ENCODE measurements at regions not wholly inside any gene's neighbourhood (a gene's known extent, or its start where the extent isn't known, plus 50 kb on each side); places are given as distances from the start of the nearest gene placed in this dataset.

DNA sequence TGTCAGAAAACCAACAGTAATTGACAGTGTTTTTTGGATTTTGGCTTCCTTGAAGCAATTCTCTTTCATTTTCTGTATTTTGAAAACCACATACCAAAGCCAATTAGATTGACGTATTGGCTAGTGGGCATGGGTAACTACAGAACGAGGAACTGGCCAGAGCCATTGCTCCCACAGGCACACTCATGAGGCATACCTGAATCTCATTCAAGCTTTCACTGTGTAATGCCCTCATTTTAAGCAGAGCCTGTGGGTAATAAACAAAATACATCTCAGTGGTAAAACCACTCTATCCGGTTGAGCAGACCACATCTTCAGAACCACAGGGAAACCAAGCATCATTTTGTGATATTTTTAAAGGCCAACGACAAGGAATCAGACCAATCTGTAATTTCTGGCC, 394.1 kb downstream of the ZNF608 start:
- no peak for DNase-seq

DNA sequence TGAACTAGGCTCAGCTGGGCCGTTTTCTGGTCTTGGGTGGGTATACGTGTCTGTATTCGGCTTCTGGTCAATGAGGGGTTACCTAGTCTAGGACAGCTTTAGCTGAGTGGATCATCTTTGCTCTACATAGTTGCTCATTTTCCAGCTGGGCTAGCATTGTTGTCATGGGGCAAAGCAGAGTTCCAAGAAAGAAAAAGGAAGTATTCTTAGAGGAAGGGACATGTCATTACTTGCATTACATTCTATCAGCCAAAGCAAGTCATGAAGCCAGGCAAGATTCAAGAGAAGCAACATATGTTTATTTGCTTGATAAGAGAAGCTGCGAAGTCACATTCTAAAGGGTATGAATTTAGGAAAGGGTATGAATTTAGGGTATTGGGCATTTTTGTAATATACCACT, 396.5 kb downstream of the ZNF608 start:
- DNase-seq, result no peak

DNA sequence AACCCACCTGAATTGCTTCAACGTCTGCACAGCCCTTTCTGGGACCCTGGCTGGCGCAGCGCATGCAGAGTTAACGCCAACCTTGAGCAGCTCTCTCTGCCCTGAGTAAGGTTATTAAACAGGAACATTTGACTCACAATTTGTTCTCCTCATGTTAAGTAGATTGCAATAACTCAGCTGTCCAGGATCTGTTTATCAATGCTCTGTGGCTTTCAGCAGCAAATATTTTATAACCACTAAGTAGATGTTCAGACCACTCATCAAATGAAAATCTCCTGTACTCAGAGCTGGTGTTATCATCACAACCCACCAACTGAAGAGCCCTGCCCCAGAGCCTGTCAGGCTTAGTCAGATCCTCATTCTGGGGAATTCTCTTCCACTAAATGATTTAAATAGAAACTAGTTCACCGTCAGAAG, 403.0 kb downstream of the ZNF608 start:
- DNase-seq, result no peak

DNA sequence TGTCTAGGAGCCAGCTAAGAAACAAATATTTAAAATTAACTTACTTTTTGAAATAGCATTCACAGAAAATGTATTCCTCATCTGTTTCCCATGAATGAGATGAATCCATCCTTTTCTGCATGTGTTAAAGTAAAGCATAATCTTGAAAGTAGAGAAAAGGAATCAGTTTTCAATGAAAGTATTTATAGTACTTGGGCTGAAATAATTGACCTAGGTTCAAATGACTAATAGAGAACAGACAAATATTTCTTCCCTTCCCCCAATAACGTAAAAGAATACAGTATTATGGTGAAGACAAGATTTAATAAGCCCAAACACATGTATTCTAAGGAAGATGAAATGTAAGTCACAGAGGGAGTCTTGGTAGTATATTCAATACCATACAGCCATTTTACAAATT, 403.5 kb downstream of the ZNF608 start:
- no peak for DNase-seq

DNA sequence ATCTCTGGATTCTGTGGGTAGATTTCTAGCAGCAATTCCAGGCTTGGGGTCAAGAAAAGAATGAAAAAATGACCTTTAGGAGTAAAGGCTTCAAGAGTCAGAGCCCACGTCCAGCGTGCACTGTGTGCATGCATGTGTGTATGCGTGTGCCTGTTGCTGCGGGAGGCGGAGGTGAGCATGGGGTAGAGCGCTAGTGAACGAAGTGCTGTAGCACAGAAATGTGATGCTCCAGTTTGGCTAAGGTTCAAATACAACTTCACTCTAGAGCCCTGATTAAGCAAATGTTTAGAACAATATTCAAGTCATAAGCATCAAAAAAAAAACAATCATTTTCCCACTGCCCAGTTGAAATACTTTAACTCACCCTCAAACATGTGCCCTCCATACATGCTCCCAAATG, 403.9 kb downstream of the ZNF608 start:
- DNase-seq, result no peak

DNA sequence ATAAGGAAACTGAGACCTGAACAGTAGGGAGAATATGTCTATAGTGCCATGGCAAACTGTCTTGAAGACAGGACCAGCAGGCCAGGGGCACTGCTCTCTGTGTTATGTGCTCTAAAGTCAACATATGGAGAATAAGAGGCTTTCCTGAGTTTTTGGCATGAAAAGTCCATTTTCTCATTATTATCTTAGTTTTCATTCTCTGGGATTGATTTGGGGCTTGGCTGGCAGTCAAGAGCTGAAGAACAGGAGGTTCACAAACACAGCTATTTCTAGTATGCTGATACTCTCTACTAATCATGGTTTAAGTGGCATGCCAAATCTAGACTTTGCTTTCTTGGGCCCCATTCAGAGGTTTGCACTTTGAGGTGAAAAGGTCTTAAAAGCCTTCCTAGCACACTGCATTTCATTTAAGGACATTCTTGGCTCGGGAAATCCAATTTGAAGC, 404.4 kb downstream of the ZNF608 start:
- peak; percentile 44 for DNase-seq

DNA sequence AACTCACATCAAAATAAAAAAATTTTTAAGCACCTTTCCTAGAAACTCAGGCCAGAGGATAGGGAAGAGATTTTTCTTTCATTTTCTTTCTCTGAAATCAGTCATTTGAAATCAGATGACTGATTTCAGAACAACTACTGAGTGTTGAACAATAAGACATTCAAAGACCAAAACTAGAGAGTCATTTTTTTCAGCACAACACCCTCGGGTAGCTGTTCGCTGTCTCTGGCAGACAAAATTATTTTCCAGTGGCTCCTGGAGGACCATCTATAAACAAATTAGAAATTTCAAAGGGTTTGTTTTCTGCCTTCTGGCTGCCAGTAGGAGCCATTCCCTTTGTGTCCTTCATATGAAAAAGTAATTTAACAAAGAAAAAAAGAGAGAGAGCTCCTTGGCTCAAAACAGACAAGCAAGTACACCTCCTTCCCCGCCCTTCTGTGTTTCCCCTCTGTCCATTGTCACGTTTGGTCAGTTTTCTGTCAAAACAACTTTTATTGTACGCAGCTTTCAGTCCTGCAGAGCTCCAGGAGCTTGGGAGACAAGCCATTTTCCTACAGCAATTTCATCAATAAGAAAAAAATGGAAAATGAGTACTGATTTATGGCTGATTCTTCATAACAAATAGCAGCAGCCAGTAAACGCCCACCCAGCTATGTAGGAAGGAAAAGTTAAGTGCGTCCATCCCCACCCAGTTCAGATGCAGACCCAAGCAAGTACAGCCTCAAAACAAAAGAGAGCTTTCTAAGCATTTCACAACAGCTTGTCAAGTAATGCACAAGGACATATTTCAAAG, 405.2 kb downstream of the ZNF608 start:
- no peak for DNase-seq

DNA sequence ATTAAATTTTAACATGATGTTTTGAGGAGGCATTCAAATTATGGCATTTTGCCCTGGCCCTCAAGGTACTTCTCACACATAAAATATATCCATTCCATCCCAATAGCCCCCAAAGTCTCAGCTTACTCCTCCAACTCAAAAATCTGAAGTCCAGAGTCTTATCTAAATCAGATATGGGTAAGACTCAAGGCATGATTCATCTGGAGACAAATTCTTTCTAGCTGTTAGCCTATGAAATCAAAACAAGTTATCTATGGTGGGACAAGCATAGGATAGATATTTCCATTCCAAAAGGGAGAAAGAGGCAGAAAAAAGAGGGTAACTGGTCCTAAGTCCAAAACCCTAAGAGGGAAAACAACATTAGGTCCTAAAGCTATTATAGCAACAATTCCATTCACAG, 408.4 kb downstream of the ZNF608 start:
- no peak for DNase-seq

DNA sequence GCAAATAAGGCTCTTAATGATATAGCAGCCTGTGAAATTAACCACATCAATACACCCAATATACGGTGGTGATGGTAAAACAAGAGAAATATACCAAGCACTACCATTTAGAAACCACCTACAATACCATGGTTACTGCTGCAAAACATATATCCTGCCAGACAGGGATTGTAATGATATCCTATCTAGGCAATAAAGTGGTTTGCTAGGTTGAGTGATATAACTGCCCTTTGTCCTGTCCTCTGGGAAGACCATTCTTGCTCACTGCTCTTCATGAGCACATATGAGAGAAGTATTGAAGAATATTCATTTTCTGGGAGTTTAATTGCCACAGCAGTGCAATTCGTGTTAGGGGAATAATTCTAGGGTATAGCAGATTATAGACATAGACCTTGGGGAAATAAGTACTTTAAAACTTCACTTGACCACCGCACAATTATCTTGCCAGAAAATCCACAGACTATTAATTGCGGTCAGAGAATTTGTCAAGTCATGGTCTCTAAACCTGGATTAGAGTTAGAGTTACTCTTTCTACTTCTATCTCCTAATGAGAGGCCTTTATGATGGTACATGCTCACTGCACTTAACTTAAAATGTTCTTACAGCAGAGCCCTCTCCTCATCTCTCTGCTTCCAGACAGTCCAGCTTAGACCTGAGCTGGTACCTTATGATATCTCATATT, 413.0 kb downstream of the ZNF608 start:
- no peak for DNase-seq

DNA sequence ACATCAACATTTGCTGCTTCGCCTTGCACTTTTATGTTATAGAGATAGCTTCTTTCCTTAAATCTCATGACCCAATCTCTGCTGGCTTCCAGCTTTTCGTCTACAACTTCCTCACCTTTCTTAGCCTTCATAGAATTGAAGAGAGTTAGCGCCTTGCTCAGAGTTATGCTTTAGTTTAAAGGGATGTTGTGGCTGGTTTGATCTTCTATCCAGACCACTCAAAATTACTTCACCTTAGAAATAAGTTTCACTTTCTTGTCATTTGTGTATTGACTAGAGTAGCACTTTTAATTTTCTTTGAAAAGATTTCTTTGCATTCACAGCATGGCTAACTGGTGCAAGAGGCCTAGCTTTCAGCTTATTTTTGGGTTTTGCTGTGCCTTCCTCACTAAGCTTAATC, 414.2 kb downstream of the ZNF608 start:
- DNase-seq, result no peak

DNA sequence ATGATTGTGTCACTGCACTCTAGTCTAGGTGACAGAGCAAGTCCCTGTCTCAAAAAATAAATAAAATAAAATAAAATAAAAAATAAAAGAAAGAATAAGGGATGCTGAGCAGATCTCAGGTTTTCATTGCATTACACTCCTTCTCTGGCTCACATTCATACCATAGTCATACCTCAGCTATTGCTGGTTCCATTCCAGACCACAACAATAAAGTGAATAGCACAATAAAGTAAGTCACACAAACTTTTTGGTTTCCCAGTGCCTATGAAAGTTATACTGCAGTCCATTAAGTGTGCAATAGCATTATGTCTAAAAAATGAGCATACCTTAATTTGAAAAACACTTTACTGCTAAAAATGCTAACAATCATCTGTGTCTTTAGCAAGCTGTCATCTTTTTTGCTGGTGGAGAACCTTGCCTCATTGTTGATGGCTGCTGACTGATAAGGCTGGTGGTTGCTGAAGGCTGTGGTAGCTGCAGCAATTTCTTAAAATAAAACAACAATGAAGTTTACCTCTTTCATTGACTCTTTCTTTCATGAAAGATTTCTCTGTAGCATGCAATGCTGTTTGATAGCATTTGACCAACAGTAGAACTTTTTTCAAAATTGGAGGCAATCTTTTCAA, 415.7 kb downstream of the ZNF608 start:
- DNase-seq, result no peak

DNA sequence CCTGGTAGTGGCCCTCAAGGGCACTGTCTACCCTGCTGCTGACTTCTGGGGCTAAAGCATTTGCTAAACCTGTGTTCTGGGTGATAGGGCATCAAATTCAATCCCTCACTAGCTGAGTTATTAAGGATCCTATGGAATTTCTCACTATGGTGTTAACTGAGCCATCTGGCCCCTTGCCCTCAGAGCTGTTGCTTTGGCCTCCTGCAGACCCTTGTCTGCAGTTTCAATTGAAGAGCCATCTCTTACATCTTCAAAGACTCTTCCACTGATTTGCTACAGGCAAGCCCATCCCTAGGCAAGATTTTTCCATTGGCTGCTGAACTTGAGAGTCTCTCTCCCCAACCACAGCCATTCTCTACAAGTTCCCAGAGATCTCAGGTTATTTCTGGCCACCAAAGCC, 418.2 kb downstream of the ZNF608 start:
- no peak for DNase-seq

DNA sequence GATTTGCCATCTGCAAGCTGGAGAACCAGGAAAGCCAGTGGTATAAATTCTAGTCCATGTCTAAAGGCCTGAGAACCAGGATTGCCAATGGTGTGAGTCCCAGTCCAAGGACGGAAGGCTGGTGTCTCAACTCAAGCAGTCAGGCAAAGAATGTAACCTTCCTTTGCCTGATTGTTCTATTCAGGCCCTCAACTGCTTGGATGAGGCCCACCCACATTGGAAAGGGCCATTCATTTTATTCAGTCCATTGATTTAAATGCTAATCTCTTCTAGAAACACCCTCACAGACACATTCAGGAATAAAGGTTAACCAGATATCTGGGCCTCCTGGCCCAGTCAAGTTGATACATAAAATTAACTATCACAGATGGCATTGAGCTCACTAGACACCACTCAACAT, 427.8 kb downstream of the ZNF608 start:
- no peak for DNase-seq

DNA sequence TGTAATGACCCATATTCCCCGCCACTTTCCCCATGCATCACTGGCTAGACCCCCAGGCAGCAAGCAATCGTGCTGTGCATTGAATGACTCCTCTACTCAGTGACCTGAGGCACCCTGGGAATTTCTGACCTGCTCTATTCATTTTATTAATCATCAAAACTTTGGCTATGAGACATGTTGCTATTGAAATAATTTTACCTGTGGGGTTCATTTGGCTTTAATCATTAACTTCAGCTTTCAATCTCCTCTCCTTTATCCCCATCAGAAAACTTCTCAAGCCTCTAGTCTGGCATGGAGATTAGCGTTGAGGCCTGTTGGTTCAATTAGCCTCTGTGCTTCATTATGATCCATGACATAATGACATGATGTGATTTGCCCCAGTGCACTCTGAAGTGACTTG, 429.0 kb downstream of the ZNF608 start:
- DNase-seq, result no peak

DNA sequence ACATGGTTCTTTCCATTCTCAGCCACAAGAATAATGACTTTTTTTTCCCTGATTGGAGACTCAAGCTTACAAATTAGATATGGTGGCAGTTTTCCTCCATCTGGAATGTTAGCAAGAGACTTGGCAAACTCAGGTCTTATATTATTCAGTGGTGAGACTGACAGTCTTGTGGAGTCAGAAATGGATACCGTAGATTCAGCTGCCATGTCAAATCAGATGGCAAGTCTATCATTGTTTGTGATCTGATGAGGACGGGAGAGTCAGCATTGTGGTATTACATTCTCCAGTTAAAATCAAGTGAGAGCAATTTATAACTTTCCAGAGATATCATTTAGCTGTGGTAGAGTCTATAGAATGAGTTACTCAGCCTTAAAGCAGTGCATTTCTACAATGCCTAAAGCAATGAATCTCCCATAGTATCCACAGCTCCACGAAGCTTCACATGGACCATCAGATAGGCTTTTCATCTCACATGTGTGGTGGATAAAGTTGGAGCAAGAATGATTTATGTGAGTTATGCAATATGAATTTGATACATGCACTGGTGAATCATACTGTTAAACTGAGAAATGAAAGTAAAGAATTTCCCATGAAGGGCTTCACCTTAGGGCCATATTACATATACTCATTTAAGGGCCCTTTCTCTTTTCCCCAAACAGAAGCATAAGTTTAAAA, 430.6 kb downstream of the ZNF608 start:
- DNase-seq, result no peak

DNA sequence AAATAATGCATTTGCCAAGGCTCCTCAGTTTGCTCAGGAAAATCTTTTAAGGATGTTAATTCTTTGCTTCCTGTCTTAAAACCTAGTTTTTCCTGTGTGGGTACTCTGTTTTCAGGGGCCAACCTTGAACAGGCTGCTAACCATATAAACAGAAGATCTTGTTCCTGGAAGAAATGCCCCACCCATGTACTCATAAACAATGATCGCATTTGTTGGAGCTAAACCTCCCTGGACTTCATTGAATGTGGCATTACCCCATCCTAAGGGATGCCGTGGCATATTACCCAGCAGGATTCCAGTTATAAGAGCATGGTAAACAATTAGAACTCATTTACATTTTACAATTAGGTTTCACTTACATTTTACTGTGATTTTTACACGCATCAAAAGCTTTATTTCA, 436.0 kb downstream of the ZNF608 start:
- no peak for DNase-seq

DNA sequence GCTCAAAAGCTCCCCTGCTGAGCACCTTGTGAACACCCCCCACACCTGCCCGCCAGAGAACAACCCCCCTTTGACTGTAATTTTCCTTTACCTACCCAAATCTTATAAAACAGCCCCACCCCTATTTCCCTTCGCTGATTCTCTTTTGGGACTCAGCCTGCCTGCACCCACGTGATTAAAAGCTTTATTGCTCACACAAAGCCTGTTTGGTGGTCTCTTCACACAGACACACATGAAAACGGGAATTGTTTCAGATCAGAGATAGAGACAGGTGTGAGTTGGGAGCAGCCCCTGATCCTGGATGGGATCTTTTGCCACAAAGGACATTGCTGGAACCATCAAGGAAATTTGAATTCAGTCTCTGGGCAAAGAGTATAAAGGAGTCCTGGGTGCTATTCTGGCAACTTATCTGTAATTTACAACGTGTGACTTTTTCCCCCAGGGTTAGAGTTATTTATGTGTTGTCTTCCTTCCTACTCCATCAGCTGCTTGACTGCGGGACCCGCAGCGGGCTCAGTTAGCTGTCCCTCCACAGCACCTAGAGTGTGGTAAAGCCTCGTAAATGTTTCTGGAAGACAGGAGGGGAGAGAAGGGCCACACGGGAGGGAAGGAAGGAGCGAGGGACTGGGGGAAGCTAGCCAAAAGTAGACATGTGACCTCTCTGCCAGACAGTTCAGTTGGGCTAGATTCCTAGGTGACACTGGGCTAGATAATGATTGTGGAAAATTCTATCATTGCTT, 437.0 kb downstream of the ZNF608 start:
- no peak for DNase-seq

DNA sequence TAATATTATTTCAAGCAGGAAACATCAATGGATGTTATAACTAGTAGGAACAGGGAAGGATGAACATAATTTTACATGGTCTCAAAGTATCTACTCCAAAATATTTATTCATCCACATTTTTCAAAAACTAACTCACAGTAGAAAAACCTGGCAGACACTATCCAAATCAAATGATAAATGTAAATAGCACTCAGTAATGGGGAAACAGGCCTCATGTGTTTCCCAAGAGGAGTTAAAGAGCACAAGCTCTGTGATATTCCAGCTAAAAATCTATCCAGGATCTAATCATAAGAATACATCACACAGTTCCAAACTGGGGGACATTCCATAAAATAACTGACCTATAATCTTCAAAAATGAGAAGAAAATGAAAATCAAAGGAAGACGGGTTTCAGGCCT, 443.1 kb downstream of the ZNF608 start:
- no peak for DNase-seq

DNA sequence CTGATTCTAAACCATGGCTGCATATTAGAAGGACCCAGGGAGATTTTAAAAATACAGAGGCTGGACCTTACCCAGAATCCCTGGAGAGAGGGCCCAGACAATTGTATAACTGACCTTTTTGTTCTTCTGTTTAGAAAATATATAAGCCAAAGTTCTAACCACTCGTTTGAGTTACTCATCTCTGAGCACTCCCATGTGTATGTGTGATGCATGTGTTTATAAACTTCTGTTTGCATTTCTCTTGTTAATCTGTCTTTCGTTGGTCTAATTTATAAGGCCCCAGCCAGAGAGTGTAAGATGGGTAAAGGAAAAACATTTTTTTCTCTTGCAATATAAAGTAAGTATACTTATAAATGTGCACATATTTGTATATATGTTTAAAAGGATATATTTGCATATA, 443.9 kb downstream of the ZNF608 start:
- DNase-seq, result no peak

DNA sequence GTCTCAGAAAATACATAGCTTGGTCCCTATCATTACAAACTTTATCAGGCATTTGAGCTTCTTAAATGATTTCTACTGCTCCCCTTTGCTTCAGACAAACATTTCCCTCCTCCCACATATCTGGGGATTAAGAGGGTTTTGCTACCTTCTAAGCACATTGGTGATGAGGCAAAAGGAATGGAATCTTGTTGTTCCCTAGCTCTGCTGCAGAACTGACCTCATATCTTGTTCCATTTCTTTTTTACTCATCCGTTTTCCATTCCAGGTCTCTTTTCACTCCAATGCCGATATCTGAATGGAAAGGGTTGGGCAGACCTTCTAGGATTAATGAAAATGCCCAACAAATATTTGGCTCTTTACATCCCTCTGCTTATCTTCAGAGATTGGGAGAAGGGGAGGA, 444.6 kb downstream of the ZNF608 start:
- DNase-seq, result no peak

DNA sequence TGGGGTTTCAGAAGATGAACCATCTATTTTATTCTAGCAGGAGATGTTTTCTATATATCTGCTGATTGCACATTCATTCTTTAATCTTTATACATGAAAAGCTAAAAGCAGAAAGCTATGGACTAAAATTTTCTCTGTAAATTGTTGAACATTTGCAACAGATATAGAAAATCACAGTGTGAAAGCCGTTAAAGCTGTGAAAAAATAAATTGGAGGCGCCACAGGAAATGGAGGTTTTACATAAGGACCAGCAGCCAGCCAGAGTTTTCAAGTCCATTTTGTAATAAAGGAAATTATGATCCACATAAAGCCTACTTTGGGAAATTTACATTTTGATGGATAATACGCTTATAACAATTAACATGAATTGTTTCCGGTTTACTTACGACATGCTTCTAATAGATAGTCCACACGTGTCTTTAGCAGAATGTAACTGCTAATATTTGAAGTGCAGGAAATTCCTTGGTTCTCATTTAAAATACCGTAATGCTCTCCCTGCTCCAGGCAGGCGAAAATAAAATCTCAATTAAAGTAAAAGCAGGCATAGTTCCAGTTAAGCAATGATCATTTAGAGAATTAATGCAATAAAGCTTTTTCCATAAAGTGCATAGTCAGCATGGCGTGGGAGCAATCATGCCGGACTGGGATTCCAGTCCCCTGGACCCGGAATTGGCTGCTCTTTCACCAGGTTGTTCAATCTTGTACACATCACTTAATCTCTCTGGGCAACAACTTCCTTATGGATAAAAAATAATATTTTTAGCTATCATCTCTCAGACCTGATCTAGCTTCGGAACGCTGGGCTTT, 445.4 kb downstream of the ZNF608 start:
- DNase-seq, result no peak

DNA sequence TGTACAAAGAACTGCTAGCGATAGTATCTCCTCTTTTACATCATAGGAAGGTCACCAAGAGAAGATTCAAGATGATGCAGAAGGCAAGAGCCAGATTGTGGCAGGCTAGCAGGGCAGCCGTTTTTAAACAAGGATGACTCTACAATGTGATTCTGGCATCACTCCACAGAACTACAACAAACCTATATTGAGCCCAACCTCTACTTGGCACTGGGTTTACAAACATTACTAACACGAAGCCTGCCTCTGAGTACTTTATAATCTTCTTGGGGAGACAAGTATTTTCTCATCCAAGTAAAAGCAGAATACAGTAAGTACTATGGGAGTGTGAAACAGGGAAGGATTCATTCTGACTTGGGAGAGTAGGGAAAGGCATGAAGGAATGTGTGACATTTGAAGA, 448.6 kb downstream of the ZNF608 start:
- DNase-seq, result no peak

All from NCI-H1694 treated with DMSO at 0.1 percent for 48 hours (cell line).